WTC11 (cell line): ENCODE measurements at regions not wholly inside any gene's neighbourhood (a gene's known extent, or its start where the extent isn't known, plus 50 kb on each side); places are given as distances from the start of the nearest gene placed in this dataset.

Source experiments
- ATAC-seq: fragments of 200-7000 bp; cut with Tn5 transposase; 2 replicates; pipeline ENCODE4 v1.10.0; 2021; ENCODE audit warnings: mild to moderate bottlenecking, moderate library complexity
- CTCF ChIA-PET: fragments of 300-600 bp; sonication (Branson Sonifier 250); formaldehyde crosslinking; loops from one replicate; lab custom pipeline; 2021; ENCODE audit warnings: antibody characterized with exemption; lab: Charles Lee
- POLR2A ChIA-PET: fragments of 350-600 bp; sonication (Branson Sonifier 250); formaldehyde crosslinking; loops from one replicate; lab custom pipeline; 2021; ENCODE audit warnings: antibody characterized with exemption; lab: Charles Lee
- DNase-seq: peaks from one replicate; pipeline ENCODE4 v3.0.0; 2021; ENCODE audit warnings: low spot score
- H3K27ac Mint-ChIP-seq: 2 replicates; pipeline ENCODE4 v1.8.0; 2021; ENCODE audit warnings: mixed read lengths
- H3K27me3 Mint-ChIP-seq: 2 replicates; pipeline ENCODE4 v1.8.0; 2021; ENCODE audit warnings: low read depth, mild to moderate bottlenecking, moderate library complexity, mixed read lengths
- H3K36me3 Mint-ChIP-seq: 2 replicates; pipeline ENCODE4 v1.8.0; 2021; ENCODE audit warnings: mixed read lengths
- H3K4me1 Mint-ChIP-seq: 2 replicates; pipeline ENCODE4 v1.8.0; 2022; ENCODE audit warnings: mixed read lengths
- H3K4me3 Mint-ChIP-seq: 2 replicates; pipeline ENCODE4 v1.8.0; 2021; ENCODE audit warnings: mild to moderate bottlenecking, moderate library complexity, mixed read lengths
- H3K9me3 Mint-ChIP-seq: 2 replicates; pipeline ENCODE4 v1.8.0; 2021; ENCODE audit warnings: mixed read lengths
- CBFB ChIP-seq: sonication (generic); formaldehyde crosslinking; IDR thresholded peaks from 2 replicates; pipeline ENCODE4 v1.8.1; 2022; ENCODE audit warnings: mild to moderate bottlenecking, low read depth, missing genetic modification reagents
- CREM ChIP-seq: sonication (generic); formaldehyde crosslinking; IDR thresholded peaks from 2 replicates; pipeline ENCODE4 v1.8.1; 2022; ENCODE audit warnings: mild to moderate bottlenecking, missing genetic modification reagents, moderate library complexity
- ELF4 ChIP-seq: sonication (generic); formaldehyde crosslinking; IDR thresholded peaks from 2 replicates; pipeline ENCODE4 v1.8.1; 2022; ENCODE audit warnings: low read depth, mild to moderate bottlenecking, moderate library complexity, missing genetic modification reagents
- ESRRA ChIP-seq: sonication (generic); formaldehyde crosslinking; IDR thresholded peaks from 2 replicates; pipeline ENCODE4 v1.8.1; 2022; ENCODE audit warnings: mild to moderate bottlenecking, missing genetic modification reagents, borderline replicate concordance
- FOXJ3 ChIP-seq: sonication (generic); formaldehyde crosslinking; IDR thresholded peaks from 2 replicates; pipeline ENCODE4 v1.9.0; 2021; ENCODE audit warnings: missing genetic modification reagents, mild to moderate bottlenecking, borderline replicate concordance
- FOXP1 ChIP-seq: sonication (generic); formaldehyde crosslinking; IDR thresholded peaks from 2 replicates; pipeline ENCODE4 v1.8.0; 2022; ENCODE audit warnings: missing genetic modification reagents, mild to moderate bottlenecking, moderate library complexity, borderline replicate concordance
- GRHL2 ChIP-seq: fragments of 250-450 bp; sonication (Bioruptor Pico); IDR thresholded peaks from 2 replicates; pipeline ENCODE4 v1.8.0; 2022; ENCODE audit warnings: mild to moderate bottlenecking, moderate library complexity; ENCODE audit not compliant: insufficient replicate concordance, severe bottlenecking
- HMGA2 ChIP-seq: fragments of 250-450 bp; sonication (Bioruptor Pico); IDR thresholded peaks from 2 replicates; pipeline ENCODE4 v1.4.0; 2021; ENCODE audit warnings: mild to moderate bottlenecking, moderate library complexity
- JAZF1 ChIP-seq: fragments of 250-450 bp; sonication (Bioruptor Pico); IDR thresholded peaks from 2 replicates; pipeline ENCODE4 v1.9.0; 2021; ENCODE audit warnings: moderate library complexity, mild to moderate bottlenecking, inconsistent platforms
- NR2C2 ChIP-seq: sonication (generic); formaldehyde crosslinking; IDR thresholded peaks from 2 replicates; pipeline ENCODE4 v1.8.0; 2022; ENCODE audit warnings: mild to moderate bottlenecking, missing genetic modification reagents
- PRRX2 ChIP-seq: fragments of 250-450 bp; sonication (Bioruptor Pico); IDR thresholded peaks from 2 replicates; pipeline ENCODE4 v1.8.0; 2021; ENCODE audit warnings: mild to moderate bottlenecking
- SOX15 ChIP-seq: fragments of 250-450 bp; sonication (Bioruptor Pico); IDR thresholded peaks from 2 replicates; pipeline ENCODE4 v1.9.0; 2021; ENCODE audit warnings: mild to moderate bottlenecking
- SP1 ChIP-seq: sonication (generic); formaldehyde crosslinking; conservative IDR thresholded peaks from 2 replicates; pipeline ENCODE4 v1.8.1; 2022; ENCODE audit warnings: missing genetic modification reagents
- TEAD4 ChIP-seq: sonication (generic); formaldehyde crosslinking; IDR thresholded peaks from 2 replicates; pipeline ENCODE4 v1.8.0; 2022; ENCODE audit warnings: mild to moderate bottlenecking, missing genetic modification reagents
- TP53 ChIP-seq: sonication (generic); formaldehyde crosslinking; IDR thresholded peaks from 2 replicates; pipeline ENCODE4 v1.8.1; 2023; ENCODE audit warnings: mild to moderate bottlenecking, missing genetic modification reagents
- ZNF121 ChIP-seq: sonication (generic); formaldehyde crosslinking; IDR thresholded peaks from 2 replicates; pipeline ENCODE4 v1.8.0; 2023; ENCODE audit warnings: missing genetic modification reagents
- ZNF263 ChIP-seq: sonication (generic); formaldehyde crosslinking; IDR thresholded peaks from 2 replicates; pipeline ENCODE4 v1.8.1; 2022; ENCODE audit warnings: low read depth, mild to moderate bottlenecking, moderate library complexity, missing genetic modification reagents
- ZNF423 ChIP-seq: fragments of 250-450 bp; sonication (Bioruptor Pico); IDR thresholded peaks from 2 replicates; pipeline ENCODE4 v2.1.2; 2022; ENCODE audit warnings: mild to moderate bottlenecking, moderate library complexity
- TF ChIP-seq, protein P1 (sequence below): fragments of 250-450 bp; sonication (Bioruptor Pico); IDR thresholded peaks from 2 replicates; pipeline ENCODE4 v1.9.0; 2021; ENCODE audit warnings: mild to moderate bottlenecking
- TF ChIP-seq, protein P2 (sequence below): fragments of 250-450 bp; sonication (Bioruptor Pico); IDR thresholded peaks from 2 replicates; pipeline ENCODE4 v1.9.0; 2021; ENCODE audit warnings: mild to moderate bottlenecking, borderline replicate concordance
- TF ChIP-seq, protein P3 (sequence below): sonication (generic); formaldehyde crosslinking; conservative IDR thresholded peaks from 2 replicates; pipeline ENCODE4 v1.8.1; 2022; ENCODE audit warnings: mild to moderate bottlenecking, missing genetic modification reagents
- TF ChIP-seq, protein P4 (sequence below): sonication (generic); formaldehyde crosslinking; IDR thresholded peaks from 2 replicates; pipeline ENCODE4 v1.8.1; 2022; ENCODE audit warnings: mild to moderate bottlenecking, missing genetic modification reagents, moderate library complexity, borderline replicate concordance
- TF ChIP-seq, protein P5 (sequence below): sonication (generic); formaldehyde crosslinking; IDR thresholded peaks from 2 replicates; pipeline ENCODE4 v1.8.1; 2022; ENCODE audit warnings: low read depth, missing genetic modification reagents, borderline replicate concordance
- TF ChIP-seq, protein P6 (sequence below): sonication (generic); formaldehyde crosslinking; IDR thresholded peaks from 2 replicates; pipeline ENCODE4 v1.8.1; 2022; ENCODE audit warnings: mild to moderate bottlenecking, moderate library complexity, missing genetic modification reagents
- TF ChIP-seq, protein P7 (sequence below): sonication (generic); formaldehyde crosslinking; IDR thresholded peaks from 2 replicates; pipeline ENCODE4 v1.8.0; 2022; ENCODE audit warnings: mild to moderate bottlenecking, missing genetic modification reagents
- TF ChIP-seq, protein P8 (sequence below): fragments of 250-450 bp; sonication (Bioruptor Pico); conservative IDR thresholded peaks from 2 replicates; pipeline ENCODE4 v1.9.0; 2021; ENCODE audit warnings: mild to moderate bottlenecking

DNA sequence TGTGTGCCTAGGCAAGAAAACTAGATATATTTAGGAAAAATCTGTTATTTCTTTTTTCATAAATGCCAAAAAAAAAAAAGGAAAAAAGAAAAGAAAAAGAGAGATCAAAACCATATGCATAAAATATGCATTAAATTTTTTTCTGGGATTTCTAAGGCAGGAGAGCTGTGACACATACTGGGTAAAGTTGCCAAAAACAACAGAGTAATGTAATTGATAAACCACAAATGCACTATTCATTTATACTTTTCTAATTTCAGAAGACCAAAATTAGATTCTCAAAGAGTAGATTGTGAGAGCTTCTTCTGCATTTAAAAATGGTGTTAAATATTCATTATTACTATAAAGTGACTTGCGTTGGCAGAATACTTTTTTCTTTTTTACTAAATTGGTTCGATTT lies 673.8 kb upstream of the MGAT4C start:
- ChIA-PET POLR2A (no interaction called here), CTCF (no interaction called here)
- H3K27ac Mint-ChIP-seq: no peak overlapping the region
- H3K36me3 Mint-ChIP-seq: peaks cover 6% of the 10 kb centered on the region
- no peak for DNase-seq
- no peaks in the 10 kb centered on the region for H3K27me3 Mint-ChIP-seq
- no peak overlapping the region for H3K4me3 Mint-ChIP-seq
- peaks cover 5% of the 10 kb centered on the region for H3K9me3 Mint-ChIP-seq
- TF ChIP-seq, protein P1, sequence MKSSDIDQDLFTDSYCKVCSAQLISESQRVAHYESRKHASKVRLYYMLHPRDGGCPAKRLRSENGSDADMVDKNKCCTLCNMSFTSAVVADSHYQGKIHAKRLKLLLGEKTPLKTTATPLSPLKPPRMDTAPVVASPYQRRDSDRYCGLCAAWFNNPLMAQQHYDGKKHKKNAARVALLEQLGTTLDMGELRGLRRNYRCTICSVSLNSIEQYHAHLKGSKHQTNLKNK (CRISPR knock-in tag): no peak
- TF ChIP-seq ESRRA: no peak
- TF ChIP-seq TEAD4 (CRISPR knock-in tag): no peak
- no peak for TF ChIP-seq TP53 (CRISPR knock-in tag)
- TF ChIP-seq, protein P2, sequence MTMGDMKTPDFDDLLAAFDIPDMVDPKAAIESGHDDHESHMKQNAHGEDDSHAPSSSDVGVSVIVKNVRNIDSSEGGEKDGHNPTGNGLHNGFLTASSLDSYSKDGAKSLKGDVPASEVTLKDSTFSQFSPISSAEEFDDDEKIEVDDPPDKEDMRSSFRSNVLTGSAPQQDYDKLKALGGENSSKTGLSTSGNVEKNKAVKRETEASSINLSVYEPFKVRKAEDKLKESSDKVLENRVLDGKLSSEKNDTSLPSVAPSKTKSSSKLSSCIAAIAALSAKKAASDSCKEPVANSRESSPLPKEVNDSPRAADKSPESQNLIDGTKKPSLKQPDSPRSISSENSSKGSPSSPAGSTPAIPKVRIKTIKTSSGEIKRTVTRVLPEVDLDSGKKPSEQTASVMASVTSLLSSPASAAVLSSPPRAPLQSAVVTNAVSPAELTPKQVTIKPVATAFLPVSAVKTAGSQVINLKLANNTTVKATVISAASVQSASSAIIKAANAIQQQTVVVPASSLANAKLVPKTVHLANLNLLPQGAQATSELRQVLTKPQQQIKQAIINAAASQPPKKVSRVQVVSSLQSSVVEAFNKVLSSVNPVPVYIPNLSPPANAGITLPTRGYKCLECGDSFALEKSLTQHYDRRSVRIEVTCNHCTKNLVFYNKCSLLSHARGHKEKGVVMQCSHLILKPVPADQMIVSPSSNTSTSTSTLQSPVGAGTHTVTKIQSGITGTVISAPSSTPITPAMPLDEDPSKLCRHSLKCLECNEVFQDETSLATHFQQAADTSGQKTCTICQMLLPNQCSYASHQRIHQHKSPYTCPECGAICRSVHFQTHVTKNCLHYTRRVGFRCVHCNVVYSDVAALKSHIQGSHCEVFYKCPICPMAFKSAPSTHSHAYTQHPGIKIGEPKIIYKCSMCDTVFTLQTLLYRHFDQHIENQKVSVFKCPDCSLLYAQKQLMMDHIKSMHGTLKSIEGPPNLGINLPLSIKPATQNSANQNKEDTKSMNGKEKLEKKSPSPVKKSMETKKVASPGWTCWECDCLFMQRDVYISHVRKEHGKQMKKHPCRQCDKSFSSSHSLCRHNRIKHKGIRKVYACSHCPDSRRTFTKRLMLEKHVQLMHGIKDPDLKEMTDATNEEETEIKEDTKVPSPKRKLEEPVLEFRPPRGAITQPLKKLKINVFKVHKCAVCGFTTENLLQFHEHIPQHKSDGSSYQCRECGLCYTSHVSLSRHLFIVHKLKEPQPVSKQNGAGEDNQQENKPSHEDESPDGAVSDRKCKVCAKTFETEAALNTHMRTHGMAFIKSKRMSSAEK (CRISPR knock-in tag): no peak
- TF ChIP-seq FOXJ3 (CRISPR knock-in tag): no peak
- no peak for TF ChIP-seq CBFB (CRISPR knock-in tag)
- no peak for TF ChIP-seq SOX15 (CRISPR knock-in tag)
- TF ChIP-seq ZNF423: no peak
- TF ChIP-seq, protein P3, sequence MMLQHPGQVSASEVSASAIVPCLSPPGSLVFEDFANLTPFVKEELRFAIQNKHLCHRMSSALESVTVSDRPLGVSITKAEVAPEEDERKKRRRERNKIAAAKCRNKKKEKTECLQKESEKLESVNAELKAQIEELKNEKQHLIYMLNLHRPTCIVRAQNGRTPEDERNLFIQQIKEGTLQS (CRISPR knock-in tag): no peak
- TF ChIP-seq JAZF1 (CRISPR knock-in tag): no peak
- TF ChIP-seq ZNF263 (CRISPR knock-in tag): no peak
- TF ChIP-seq, protein P4, sequence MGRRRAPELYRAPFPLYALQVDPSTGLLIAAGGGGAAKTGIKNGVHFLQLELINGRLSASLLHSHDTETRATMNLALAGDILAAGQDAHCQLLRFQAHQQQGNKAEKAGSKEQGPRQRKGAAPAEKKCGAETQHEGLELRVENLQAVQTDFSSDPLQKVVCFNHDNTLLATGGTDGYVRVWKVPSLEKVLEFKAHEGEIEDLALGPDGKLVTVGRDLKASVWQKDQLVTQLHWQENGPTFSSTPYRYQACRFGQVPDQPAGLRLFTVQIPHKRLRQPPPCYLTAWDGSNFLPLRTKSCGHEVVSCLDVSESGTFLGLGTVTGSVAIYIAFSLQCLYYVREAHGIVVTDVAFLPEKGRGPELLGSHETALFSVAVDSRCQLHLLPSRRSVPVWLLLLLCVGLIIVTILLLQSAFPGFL (CRISPR knock-in tag): no peak
- no peak for ATAC-seq
- H3K4me1 Mint-ChIP-seq: peaks cover 11% of the 10 kb centered on the region

DNA sequence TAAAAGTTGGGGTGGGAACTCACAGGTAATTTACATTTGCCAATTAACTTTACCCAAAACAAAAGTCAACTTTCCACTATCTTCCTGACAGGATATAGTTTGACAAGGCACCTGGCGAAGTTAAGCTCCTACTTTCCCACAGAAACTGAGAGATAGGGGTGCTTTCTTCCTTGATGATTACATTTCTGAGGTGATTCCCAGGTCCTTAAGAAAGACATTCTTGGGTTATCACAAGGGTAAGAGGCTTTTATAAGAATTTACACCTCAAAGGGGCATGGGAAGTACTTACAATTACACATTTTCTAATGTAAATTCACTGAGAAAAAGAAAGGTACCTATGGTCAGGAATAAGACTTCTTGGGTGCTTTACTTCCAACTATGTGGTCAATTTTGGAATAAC lies 660.9 kb upstream of the MGAT4C start:
- ChIA-PET CTCF (interaction anchor here (0.5 kb wide), 1 partner anchor 541 kb away, joined by 3 read pairs; no protein-coding TSS in a partner anchor), POLR2A (interaction anchor here (0.7 kb wide), 1 partner anchor 864 kb away, joined by 11 read pairs; no protein-coding TSS in a partner anchor)
- Mint-ChIP-seq H3K9me3 (peaks cover 12% of the 10 kb centered on the region), H3K4me3 (no peak overlapping the region), H3K36me3 (peaks cover 15% of the 10 kb centered on the region), H3K27me3 (peaks cover 23% of the 10 kb centered on the region), H3K4me1 (peaks cover 22% of the 10 kb centered on the region), H3K27ac (peak overlapping the region; percentile 40; the same call in 1 of the 2 replicates)
- ATAC-seq (peak; percentile 77), DNase-seq (no peak)
- TF ChIP-seq HMGA2 (CRISPR knock-in tag) (no peak), GRHL2 (CRISPR knock-in tag) (no peak), ZNF121 (no peak), NR2C2 (CRISPR knock-in tag) (no peak), FOXP1 (CRISPR knock-in tag) (no peak), SOX15 (CRISPR knock-in tag) (no peak), PRRX2 (CRISPR knock-in tag) (no peak), SP1 (CRISPR knock-in tag) (no peak), ELF4 (CRISPR knock-in tag) (no peak), CREM (CRISPR knock-in tag) (no peak)
- TF ChIP-seq, protein P5, sequence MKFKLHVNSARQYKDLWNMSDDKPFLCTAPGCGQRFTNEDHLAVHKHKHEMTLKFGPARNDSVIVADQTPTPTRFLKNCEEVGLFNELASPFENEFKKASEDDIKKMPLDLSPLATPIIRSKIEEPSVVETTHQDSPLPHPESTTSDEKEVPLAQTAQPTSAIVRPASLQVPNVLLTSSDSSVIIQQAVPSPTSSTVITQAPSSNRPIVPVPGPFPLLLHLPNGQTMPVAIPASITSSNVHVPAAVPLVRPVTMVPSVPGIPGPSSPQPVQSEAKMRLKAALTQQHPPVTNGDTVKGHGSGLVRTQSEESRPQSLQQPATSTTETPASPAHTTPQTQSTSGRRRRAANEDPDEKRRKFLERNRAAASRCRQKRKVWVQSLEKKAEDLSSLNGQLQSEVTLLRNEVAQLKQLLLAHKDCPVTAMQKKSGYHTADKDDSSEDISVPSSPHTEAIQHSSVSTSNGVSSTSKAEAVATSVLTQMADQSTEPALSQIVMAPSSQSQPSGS (CRISPR knock-in tag): no peak
- TF ChIP-seq, protein P6, sequence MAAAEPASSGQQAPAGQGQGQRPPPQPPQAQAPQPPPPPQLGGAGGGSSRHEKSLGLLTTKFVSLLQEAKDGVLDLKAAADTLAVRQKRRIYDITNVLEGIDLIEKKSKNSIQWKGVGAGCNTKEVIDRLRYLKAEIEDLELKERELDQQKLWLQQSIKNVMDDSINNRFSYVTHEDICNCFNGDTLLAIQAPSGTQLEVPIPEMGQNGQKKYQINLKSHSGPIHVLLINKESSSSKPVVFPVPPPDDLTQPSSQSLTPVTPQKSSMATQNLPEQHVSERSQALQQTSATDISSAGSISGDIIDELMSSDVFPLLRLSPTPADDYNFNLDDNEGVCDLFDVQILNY (CRISPR knock-in tag): no peak
- TF ChIP-seq, protein P7, sequence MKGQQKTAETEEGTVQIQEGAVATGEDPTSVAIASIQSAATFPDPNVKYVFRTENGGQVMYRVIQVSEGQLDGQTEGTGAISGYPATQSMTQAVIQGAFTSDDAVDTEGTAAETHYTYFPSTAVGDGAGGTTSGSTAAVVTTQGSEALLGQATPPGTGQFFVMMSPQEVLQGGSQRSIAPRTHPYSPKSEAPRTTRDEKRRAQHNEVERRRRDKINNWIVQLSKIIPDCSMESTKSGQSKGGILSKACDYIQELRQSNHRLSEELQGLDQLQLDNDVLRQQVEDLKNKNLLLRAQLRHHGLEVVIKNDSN (CRISPR knock-in tag): no peak
- TF ChIP-seq, protein P8, sequence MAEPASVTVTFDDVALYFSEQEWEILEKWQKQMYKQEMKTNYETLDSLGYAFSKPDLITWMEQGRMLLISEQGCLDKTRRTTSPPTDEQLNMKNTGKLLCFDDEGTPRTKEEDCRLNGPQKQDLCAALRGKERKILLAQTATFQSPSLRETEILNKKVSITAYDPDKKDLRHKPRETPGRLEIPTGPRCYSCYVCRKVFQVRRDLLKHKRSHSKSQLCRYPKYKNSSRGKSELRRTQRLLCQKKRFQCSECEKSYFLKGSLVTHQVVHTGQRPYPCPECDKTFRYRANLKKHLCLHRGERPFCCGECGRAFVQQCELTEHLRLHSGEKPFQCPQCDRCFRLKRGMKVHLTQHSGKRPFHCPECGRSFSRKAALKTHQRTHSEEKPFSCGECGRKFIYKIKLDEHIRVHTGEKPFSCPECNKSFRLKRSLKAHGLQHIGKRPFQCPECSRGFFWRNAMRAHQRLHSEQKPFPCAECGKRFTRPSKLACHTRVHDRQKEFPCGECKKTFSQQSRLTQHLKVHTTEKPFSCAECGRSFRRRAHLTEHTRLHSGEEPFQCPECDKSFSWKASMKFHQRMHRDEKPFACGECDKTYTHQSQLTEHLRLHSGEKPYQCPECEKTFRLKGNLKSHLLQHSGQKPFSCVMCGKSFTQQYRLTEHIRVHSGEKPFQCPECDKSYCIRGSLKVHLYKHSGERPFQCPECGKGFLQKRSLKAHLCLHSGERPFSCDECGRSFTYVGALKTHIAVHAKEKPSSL (CRISPR knock-in tag): no peak
